Endodermal cell (in vitro differentiated cells): ENCODE measurements at regions not wholly inside any gene's neighbourhood (a gene's known extent, or its start where the extent isn't known, plus 50 kb on each side); places are given as distances from the start of the nearest gene placed in this dataset.

ENCODE experiments used
- DNase-seq: peaks from one replicate; pipeline ENCODE4 v3.0.0-alpha.2; 2017
- H3K27ac ChIP-seq: 2 replicates; pipeline ENCODE4 v1.5.1; 2013; ENCODE audit warnings: mild to moderate bottlenecking, low read depth, low read length, moderate library complexity
- H3K27me3 ChIP-seq: 2 replicates; pipeline ENCODE4 v1.6.1; 2013; ENCODE audit warnings: mild to moderate bottlenecking, low read length, moderate library complexity; ENCODE audit not compliant: insufficient read depth, control insufficient read depth, poor library complexity, severe bottlenecking
- H3K36me3 ChIP-seq: 2 replicates; pipeline ENCODE4 v1.7.0; 2013; ENCODE audit warnings: mild to moderate bottlenecking, low read length, moderate library complexity; ENCODE audit not compliant: control insufficient read depth, insufficient read depth
- H3K4me1 ChIP-seq: one replicate; pipeline ENCODE4 v1.7.0; 2013; ENCODE audit warnings: low read length; ENCODE audit not compliant: control insufficient read depth, insufficient read depth
- H3K4me3 ChIP-seq: 2 replicates; pipeline ENCODE4 v1.5.1; 2013; ENCODE audit warnings: mild to moderate bottlenecking, low read length, moderate library complexity
- H3K9ac ChIP-seq: 2 replicates; pipeline ENCODE4 v1.6.1; 2013; ENCODE audit warnings: mild to moderate bottlenecking, low read length, moderate library complexity; ENCODE audit not compliant: poor library complexity, severe bottlenecking; ENCODE audit errors: extremely low read depth
- H3K9me3 ChIP-seq: 2 replicates; pipeline ENCODE4 v1.6.1; 2013; ENCODE audit warnings: mild to moderate bottlenecking, low read length, moderate library complexity; ENCODE audit not compliant: control insufficient read depth
- H3K27ac Mint-ChIP-seq: 2 replicates; pipeline ENCODE4 v1.8.0; 2020; ENCODE audit warnings: mixed read lengths
- H3K27me3 Mint-ChIP-seq: 2 replicates; pipeline ENCODE4 v1.8.0; 2021; ENCODE audit warnings: mild to moderate bottlenecking, mixed read lengths; ENCODE audit not compliant: insufficient read depth
- H3K36me3 Mint-ChIP-seq: 2 replicates; pipeline ENCODE4 v1.8.0; 2020; ENCODE audit warnings: low read depth, mixed read lengths
- H3K4me1 Mint-ChIP-seq: 2 replicates; pipeline ENCODE4 v1.8.0; 2020; ENCODE audit warnings: mixed read lengths
- H3K4me3 Mint-ChIP-seq: 2 replicates; pipeline ENCODE4 v1.8.0; 2020; ENCODE audit warnings: mild to moderate bottlenecking, moderate library complexity, mixed read lengths
- H3K9me3 Mint-ChIP-seq: 2 replicates; pipeline ENCODE4 v1.8.0; 2020; ENCODE audit warnings: mild to moderate bottlenecking, mixed read lengths
- WGBS, 2 experiments: methylation state at CpG; one replicate each; pipeline versions ENCODE4 v1.1.5 to v1.1.7; 2013; ENCODE audit warnings: missing lambda C conversion rate in 2 of 2, mixed read lengths in 1 of 2; ENCODE audit not compliant: insufficient coverage in 1 of 2, insufficient read length in 1 of 2; 5-methylcytosine and 5-hydroxymethylcytosine counted together
- TF ChIP-seq, protein P1 (sequence below): fragments of 200-600 bp; sonication (generic); conservative IDR thresholded peaks from 2 replicates; pipeline ENCODE4 v1.5.0; 2021; ENCODE audit warnings: antibody characterized with exemption, mild to moderate bottlenecking

DNA sequence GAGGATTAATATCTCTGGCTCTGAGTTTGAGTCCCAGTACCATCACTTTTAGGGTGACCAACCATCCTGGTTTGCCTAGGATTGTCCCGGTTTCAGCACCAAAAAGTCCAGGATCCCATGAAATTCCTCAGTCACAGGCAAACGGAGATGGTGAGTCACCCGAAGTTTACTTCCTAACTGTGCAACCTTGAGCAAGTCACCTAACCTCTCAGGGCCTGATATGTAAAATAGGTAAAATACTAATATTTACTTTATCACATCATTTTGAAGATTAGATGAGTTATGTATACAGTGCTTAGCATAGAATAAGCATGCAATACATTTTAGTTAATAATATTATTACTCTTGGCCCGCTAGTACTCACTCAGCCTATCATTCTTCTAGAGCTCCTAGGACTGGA lies 91.1 kb upstream of the KCNMB2 start:
- Histone ChIP-seq H3K4me3 (no peak overlapping the region), H3K4me1 (peaks cover 4% of the 10 kb centered on the region), H3K36me3 (no peaks in the 10 kb centered on the region), H3K27me3 (no peaks in the 10 kb centered on the region), H3K9ac (no peak overlapping the region), H3K27ac (no peak overlapping the region), H3K9me3 (peaks cover 7% of the 10 kb centered on the region)
- Mint-ChIP-seq H3K27ac (no peak overlapping the region), H3K36me3 (no peaks in the 10 kb centered on the region), H3K4me3 (no peak overlapping the region), H3K4me1 (peaks cover 7% of the 10 kb centered on the region), H3K27me3 (no peaks in the 10 kb centered on the region), H3K9me3 (no peaks in the 10 kb centered on the region)
- TF ChIP-seq, protein P1, sequence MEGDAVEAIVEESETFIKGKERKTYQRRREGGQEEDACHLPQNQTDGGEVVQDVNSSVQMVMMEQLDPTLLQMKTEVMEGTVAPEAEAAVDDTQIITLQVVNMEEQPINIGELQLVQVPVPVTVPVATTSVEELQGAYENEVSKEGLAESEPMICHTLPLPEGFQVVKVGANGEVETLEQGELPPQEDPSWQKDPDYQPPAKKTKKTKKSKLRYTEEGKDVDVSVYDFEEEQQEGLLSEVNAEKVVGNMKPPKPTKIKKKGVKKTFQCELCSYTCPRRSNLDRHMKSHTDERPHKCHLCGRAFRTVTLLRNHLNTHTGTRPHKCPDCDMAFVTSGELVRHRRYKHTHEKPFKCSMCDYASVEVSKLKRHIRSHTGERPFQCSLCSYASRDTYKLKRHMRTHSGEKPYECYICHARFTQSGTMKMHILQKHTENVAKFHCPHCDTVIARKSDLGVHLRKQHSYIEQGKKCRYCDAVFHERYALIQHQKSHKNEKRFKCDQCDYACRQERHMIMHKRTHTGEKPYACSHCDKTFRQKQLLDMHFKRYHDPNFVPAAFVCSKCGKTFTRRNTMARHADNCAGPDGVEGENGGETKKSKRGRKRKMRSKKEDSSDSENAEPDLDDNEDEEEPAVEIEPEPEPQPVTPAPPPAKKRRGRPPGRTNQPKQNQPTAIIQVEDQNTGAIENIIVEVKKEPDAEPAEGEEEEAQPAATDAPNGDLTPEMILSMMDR = no peak
- WGBS, 2 experiments = 98 to 100% methylated on average over 1 to 4 of the region's 4 CpGs
- DNase-seq = no peak

DNA sequence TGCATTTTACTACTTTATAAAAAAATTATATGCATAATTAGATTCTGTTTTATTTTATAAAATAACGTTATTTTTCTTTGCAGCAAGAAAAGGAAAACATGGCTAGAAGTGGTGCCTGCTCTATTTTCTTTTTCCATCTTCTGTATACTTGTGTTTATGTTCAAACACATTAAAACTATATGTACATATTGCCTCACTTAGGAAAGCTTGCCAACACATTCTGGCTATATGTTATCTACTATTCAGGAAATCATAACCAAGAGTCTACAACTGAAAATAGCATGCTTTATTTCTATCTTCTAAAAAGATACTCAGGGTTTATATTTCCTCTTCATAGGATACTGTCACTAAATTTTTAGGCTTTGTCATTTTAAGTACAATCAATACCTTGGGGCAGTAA lies 90.2 kb upstream of the KCNMB2 start:
- H3K27me3 ChIP-seq = no peaks in the 10 kb centered on the region
- Mint-ChIP-seq H3K4me1 (peaks cover 4% of the 10 kb centered on the region), H3K27ac (no peak overlapping the region), H3K4me3 (no peak overlapping the region), H3K27me3 (no peaks in the 10 kb centered on the region), H3K9me3 (no peaks in the 10 kb centered on the region), H3K36me3 (no peaks in the 10 kb centered on the region)
- TF ChIP-seq, protein P1 = no peak
- no peak overlapping the region for H3K4me3 ChIP-seq
- no peak overlapping the region for H3K27ac ChIP-seq
- H3K9ac ChIP-seq = no peak overlapping the region
- H3K36me3 ChIP-seq = no peaks in the 10 kb centered on the region
- H3K9me3 ChIP-seq = peaks cover 7% of the 10 kb centered on the region
- DNase-seq = no peak
- H3K4me1 ChIP-seq = peaks cover 5% of the 10 kb centered on the region
- WGBS, 2 experiments = 100% methylated on average over 1 of the region's 1 CpG; no CpG with 5 or more reads in 1 of the 2 experiments

GRCh38 chr3:178450476-178450875 lies 85.8 kb upstream of the KCNMB2 start:
- H3K4me1 Mint-ChIP-seq = peaks cover 8% of the 10 kb centered on the region

More at GRCh38 chr3:178450476-178450875, 85.8 kb upstream of the KCNMB2 start:
- no peak for DNase-seq
- H3K36me3 ChIP-seq = no peaks in the 10 kb centered on the region
- no peaks in the 10 kb centered on the region for H3K27me3 ChIP-seq
- no peaks in the 10 kb centered on the region for H3K27me3 Mint-ChIP-seq
- no peaks in the 10 kb centered on the region for H3K36me3 Mint-ChIP-seq
- H3K4me1 ChIP-seq = peaks cover 12% of the 10 kb centered on the region
- TF ChIP-seq, protein P1 = no peak
- 80% methylated on average over 1 to 3 of the region's 3 CpGs for WGBS, 2 experiments
- H3K9ac ChIP-seq = no peak overlapping the region
- no peaks in the 10 kb centered on the region for H3K9me3 Mint-ChIP-seq
- H3K27ac Mint-ChIP-seq = no peak overlapping the region
- H3K27ac ChIP-seq = no peak overlapping the region
- no peak overlapping the region for H3K4me3 ChIP-seq
- no peak overlapping the region for H3K4me3 Mint-ChIP-seq
- peaks cover 7% of the 10 kb centered on the region for H3K9me3 ChIP-seq
